Neutrophil (primary cell): ENCODE measurements at regions not wholly inside any gene's neighbourhood (a gene's known extent, or its start where the extent isn't known, plus 50 kb on each side); places are given as distances from the start of the nearest gene placed in this dataset.

ENCODE experiments used
- H3K27ac ChIP-seq: fragments of 200-600 bp; sonication (generic); 2 replicates; pipeline ENCODE4 v1.5.1; 2016; ENCODE audit warnings: mild to moderate bottlenecking, moderate library complexity
- H3K27me3 ChIP-seq: fragments of 200-600 bp; sonication (generic); 2 replicates; pipeline ENCODE4 v1.6.0; 2016; ENCODE audit warnings: mild to moderate bottlenecking
- H3K36me3 ChIP-seq: fragments of 200-600 bp; sonication (generic); 2 replicates; pipeline ENCODE4 v1.5.1; 2017
- H3K4me1 ChIP-seq, 2 experiments: fragments of 200-600 bp in 1 of 2; sonication (generic) in 1 of 2; 1 replicate in 1 of 2; 2 replicates in 1 of 2; pipeline versions ENCODE4 v1.5.1 to v1.6.1; 2013 to 2016; ENCODE audit warnings: low read depth in 1 of 2, low read length in 1 of 2, mild to moderate bottlenecking in 1 of 2, moderate library complexity in 1 of 2; ENCODE audit not compliant: control insufficient read depth in 1 of 2, insufficient read depth in 1 of 2
- H3K4me3 ChIP-seq, 2 experiments: fragments of 200-600 bp in 1 of 2; sonication (generic) in 1 of 2; 1 replicate in 1 of 2; 2 replicates in 1 of 2; pipeline ENCODE4 v1.5.1; 2013 to 2016; ENCODE audit warnings: low read depth in 1 of 2, low read length in 1 of 2, mild to moderate bottlenecking in 1 of 2, moderate library complexity in 1 of 2
- H3K9me3 ChIP-seq: fragments of 200-600 bp; sonication (generic); 2 replicates; pipeline ENCODE4 v1.5.1; 2016
- CTCF ChIP-seq: fragments of 200-600 bp; sonication (generic); IDR thresholded peaks from 2 replicates; pipeline ENCODE4 v1.5.1; 2016; ENCODE audit warnings: antibody characterized with exemption

GRCh38 chr6:164532198-164533044 lies 777.0 kb downstream of the C6orf118 start:
- Histone ChIP-seq H3K27me3 (no peaks in the 10 kb centered on the region), H3K9me3 (no peaks in the 10 kb centered on the region), H3K27ac (no peak overlapping the region), H3K36me3 (no peaks in the 10 kb centered on the region), H3K4me1 (no peaks in the 10 kb centered on the region), H3K4me3 (no peak overlapping the region)
- TF ChIP-seq CTCF, result no peak

- Histone ChIP-seq H3K27me3 (no peaks in the 10 kb centered on the region), H3K4me3 (no peak overlapping the region), H3K9me3 (no peaks in the 10 kb centered on the region), H3K4me1 (no peaks in the 10 kb centered on the region), H3K36me3 (no peaks in the 10 kb centered on the region), H3K27ac (no peak overlapping the region)
- TF ChIP-seq CTCF, result no peak
Measured at GRCh38 chr6:164531736-164532135, 777.7 kb downstream of the C6orf118 start.

GRCh38 chr6:164528539-164528938 lies 780.9 kb downstream of the C6orf118 start:
- H3K27me3 ChIP-seq, result no peaks in the 10 kb centered on the region
- H3K9me3 ChIP-seq, result no peaks in the 10 kb centered on the region
- H3K27ac ChIP-seq, result no peak overlapping the region
- no peaks in the 10 kb centered on the region for H3K36me3 ChIP-seq
- H3K4me3 ChIP-seq, result no peak overlapping the region
- TF ChIP-seq CTCF, result no peak
- H3K4me1 ChIP-seq, result no peaks in the 10 kb centered on the region

- TF ChIP-seq CTCF, result no peak
- Histone ChIP-seq H3K4me1 (no peaks in the 10 kb centered on the region), H3K36me3 (no peaks in the 10 kb centered on the region), H3K27me3 (no peaks in the 10 kb centered on the region), H3K4me3 (no peak overlapping the region), H3K27ac (no peak overlapping the region), H3K9me3 (no peaks in the 10 kb centered on the region)
Measured at GRCh38 chr6:164523087-164523654, 786.2 kb downstream of the C6orf118 start.

- H3K36me3 ChIP-seq, result no peaks in the 10 kb centered on the region
- H3K27ac ChIP-seq, result no peak overlapping the region
- no peaks in the 10 kb centered on the region for H3K27me3 ChIP-seq
- no peaks in the 10 kb centered on the region for H3K9me3 ChIP-seq
- H3K4me3 ChIP-seq, result no peak overlapping the region
- TF ChIP-seq CTCF, result no peak
- no peaks in the 10 kb centered on the region for H3K4me1 ChIP-seq
Measured at GRCh38 chr6:164520916-164521315, 788.5 kb downstream of the C6orf118 start.
